Muscle of leg (tissue), 3 donors: ENCODE measurements at regions not wholly inside any gene's neighbourhood (a gene's known extent, or its start where the extent isn't known, plus 50 kb on each side); places are given as distances from the start of the nearest gene placed in this dataset.

ENCODE experiments used
- DNase-seq: peaks from one replicate; pipeline ENCODE4 v3.0.0; 2013
- H3K27ac ChIP-seq: one replicate; pipeline ENCODE4 v1.5.1; 2013; ENCODE audit warnings: mild to moderate bottlenecking, low read length, control low read depth
- H3K27me3 ChIP-seq: one replicate; pipeline ENCODE4 v1.6.1; 2013; ENCODE audit warnings: low read length; ENCODE audit not compliant: control insufficient read depth, insufficient read depth
- H3K36me3 ChIP-seq: one replicate; pipeline ENCODE4 v1.6.1; 2013; ENCODE audit warnings: low read length; ENCODE audit not compliant: control insufficient read depth, insufficient read depth
- H3K4me1 ChIP-seq: one replicate; pipeline ENCODE4 v1.6.1; 2013; ENCODE audit warnings: low read length; ENCODE audit not compliant: control insufficient read depth, insufficient read depth
- H3K4me3 ChIP-seq: one replicate; pipeline ENCODE4 v1.5.1; 2013; ENCODE audit warnings: low read length, control low read depth
- H3K9me3 ChIP-seq: replicated peaks from 2 replicates; pipeline ENCODE4 v1.6.1; 2013; ENCODE audit warnings: low read depth, low read length; ENCODE audit not compliant: control insufficient read depth
- WGBS: methylation state at CpG from one replicate; pipeline ENCODE4 v1.1.5; 2013; ENCODE audit warnings: missing lambda C conversion rate; ENCODE audit not compliant: insufficient coverage; 5-methylcytosine and 5-hydroxymethylcytosine counted together

- Histone ChIP-seq H3K36me3 (no peaks in the 10 kb centered on the region), H3K9me3 (no peaks in the 10 kb centered on the region), H3K4me3 (no peak overlapping the region), H3K27ac (no peak overlapping the region), H3K27me3 (no peaks in the 10 kb centered on the region), H3K4me1 (no peaks in the 10 kb centered on the region)
- DNase-seq, result no peak
- no CpG with 5 or more reads among the region's 1 CpG for WGBS
Observed at GRCh38 chr18:38009320-38009719, 443.7 kb upstream of the CELF4 start.

- no peak for DNase-seq
- no peaks in the 10 kb centered on the region for H3K9me3 ChIP-seq
- H3K36me3 ChIP-seq, result no peaks in the 10 kb centered on the region
- no peak overlapping the region for H3K4me3 ChIP-seq
- 61% methylated on average over 2 of the region's 6 CpGs for WGBS
- no peaks in the 10 kb centered on the region for H3K27me3 ChIP-seq
- H3K4me1 ChIP-seq, result no peaks in the 10 kb centered on the region
- no peak overlapping the region for H3K27ac ChIP-seq
Observed at GRCh38 chr18:38007676-38008330, 442.2 kb upstream of the CELF4 start.

- Histone ChIP-seq H3K27ac (no peak overlapping the region), H3K9me3 (no peaks in the 10 kb centered on the region), H3K27me3 (no peaks in the 10 kb centered on the region), H3K4me1 (no peaks in the 10 kb centered on the region), H3K36me3 (no peaks in the 10 kb centered on the region), H3K4me3 (no peak overlapping the region)
- DNase-seq, result no peak
Observed at GRCh38 chr18:38007026-38007425, 441.4 kb upstream of the CELF4 start.

- Histone ChIP-seq H3K4me3 (no peak overlapping the region), H3K36me3 (no peaks in the 10 kb centered on the region), H3K27ac (no peak overlapping the region), H3K4me1 (no peaks in the 10 kb centered on the region), H3K9me3 (no peaks in the 10 kb centered on the region), H3K27me3 (no peaks in the 10 kb centered on the region)
- 42% methylated on average over 2 of the region's 2 CpGs for WGBS
- no peak for DNase-seq
Observed at GRCh38 chr18:38006541-38006940, 440.9 kb upstream of the CELF4 start.

- H3K4me3 ChIP-seq, result no peak overlapping the region
- no peaks in the 10 kb centered on the region for H3K27me3 ChIP-seq
- H3K9me3 ChIP-seq, result no peaks in the 10 kb centered on the region
- WGBS, result no CpG with 5 or more reads among the region's 1 CpG
- no peaks in the 10 kb centered on the region for H3K4me1 ChIP-seq
- no peak for DNase-seq
- no peaks in the 10 kb centered on the region for H3K36me3 ChIP-seq
- no peak overlapping the region for H3K27ac ChIP-seq
Observed at GRCh38 chr18:37997695-37998094, 432.1 kb upstream of the CELF4 start.

- no peaks in the 10 kb centered on the region for H3K27me3 ChIP-seq
- no peak overlapping the region for H3K27ac ChIP-seq
- no peaks in the 10 kb centered on the region for H3K9me3 ChIP-seq
Observed at GRCh38 chr18:37987901-37988300, 422.3 kb upstream of the CELF4 start.

GRCh38 chr18:37986665-37987064 lies 421.1 kb upstream of the CELF4 start:
- Histone ChIP-seq H3K9me3 (no peaks in the 10 kb centered on the region), H3K4me3 (no peak overlapping the region), H3K36me3 (no peaks in the 10 kb centered on the region), H3K27ac (no peak overlapping the region), H3K4me1 (no peaks in the 10 kb centered on the region), H3K27me3 (no peaks in the 10 kb centered on the region)
- 59% methylated on average over 3 of the region's 4 CpGs for WGBS
- no peak for DNase-seq

More at GRCh38 chr18:37987901-37988300, 422.3 kb upstream of the CELF4 start:
- no peaks in the 10 kb centered on the region for H3K36me3 ChIP-seq
- no peak for DNase-seq
- WGBS, result 100% methylated on average over 1 of the region's 5 CpGs
- no peak overlapping the region for H3K4me3 ChIP-seq
- H3K4me1 ChIP-seq, result no peaks in the 10 kb centered on the region

GRCh38 chr18:37985126-37985525 lies 419.5 kb upstream of the CELF4 start:
- no peaks in the 10 kb centered on the region for H3K36me3 ChIP-seq
- 28% methylated on average over 3 of the region's 5 CpGs for WGBS
- no peak for DNase-seq
- no peak overlapping the region for H3K27ac ChIP-seq
- no peaks in the 10 kb centered on the region for H3K4me1 ChIP-seq
- H3K4me3 ChIP-seq, result no peak overlapping the region
- H3K9me3 ChIP-seq, result no peaks in the 10 kb centered on the region
- H3K27me3 ChIP-seq, result no peaks in the 10 kb centered on the region

- Histone ChIP-seq H3K27ac (no peak overlapping the region), H3K36me3 (no peaks in the 10 kb centered on the region), H3K4me1 (no peaks in the 10 kb centered on the region), H3K27me3 (no peaks in the 10 kb centered on the region), H3K9me3 (no peaks in the 10 kb centered on the region), H3K4me3 (no peak overlapping the region)
- no peak for DNase-seq
Observed at GRCh38 chr18:37980556-37980955, 415.0 kb upstream of the CELF4 start.

GRCh38 chr18:37975446-37975845 lies 409.8 kb upstream of the CELF4 start:
- DNase-seq, result no peak

GRCh38 chr18:37967261-37967660 lies 401.7 kb upstream of the CELF4 start:
- Histone ChIP-seq H3K9me3 (no peaks in the 10 kb centered on the region), H3K36me3 (no peaks in the 10 kb centered on the region), H3K27me3 (no peaks in the 10 kb centered on the region), H3K4me1 (no peaks in the 10 kb centered on the region), H3K4me3 (no peak overlapping the region), H3K27ac (no peak overlapping the region)
- DNase-seq, result no peak
- no CpG with 5 or more reads among the region's 1 CpG for WGBS

More at GRCh38 chr18:37975446-37975845, 409.8 kb upstream of the CELF4 start:
- H3K27ac ChIP-seq, result no peak overlapping the region
- WGBS, result 80% methylated on average over 1 of the region's 1 CpG
- H3K9me3 ChIP-seq, result peaks cover 5% of the 10 kb centered on the region
- no peak overlapping the region for H3K4me3 ChIP-seq
- H3K27me3 ChIP-seq, result no peaks in the 10 kb centered on the region
- H3K36me3 ChIP-seq, result no peaks in the 10 kb centered on the region
- H3K4me1 ChIP-seq, result no peaks in the 10 kb centered on the region
